ENCODE measurements at regions not wholly inside any gene's neighbourhood (a gene's known extent, or its start where the extent isn't known, plus 50 kb on each side); places are given as distances from the start of the nearest gene placed in this dataset.

GRCh38 chr1:8153961-8154360, 127.9 kb upstream of the ERRFI1 start:
- peak overlapping the region; percentile 13 for H4K91ac ChIP-seq (ENCODE audit: insufficient read depth, low read depth, low read length)
- peaks cover 3% of the 10 kb centered on the region for H3K4me1 ChIP-seq (ENCODE audit: control insufficient read depth, insufficient read depth, low read length)
- H4K5ac ChIP-seq (ENCODE audit: low read depth, low read length), result no peak overlapping the region
- peak overlapping the region; percentile 29; the same call in 1 of the 2 replicates for H3K4ac ChIP-seq (ENCODE audit: low read depth, low read length)
- no TSS peak for BruUV-seq (replicated peaks)
- DNase-seq (no peak), ATAC-seq (ENCODE audit: low read depth) (no peak)
- H3K9me1 ChIP-seq (ENCODE audit: insufficient read depth, low read length), result peaks cover 3% of the 10 kb centered on the region; the same call in 1 of the 2 replicates
- H4K8ac ChIP-seq (ENCODE audit: low read depth in 2 of 2, low read length in 2 of 2), result peak overlapping the region in 1 of 2 experiments; percentile 34; a peak in 1 of 4 replicates
- H2BK120ac ChIP-seq (ENCODE audit: low read depth, low read length), result no peak overlapping the region
- H3K9ac ChIP-seq (ENCODE audit: low read depth, low read length), result no peak overlapping the region
- no peak overlapping the region for H3K4me2 ChIP-seq (ENCODE audit: low read depth, low read length)
- H2BK5ac ChIP-seq (ENCODE audit: low read depth, low read length, poor library complexity, severe bottlenecking), result peak overlapping the region; percentile 12
- dilution Hi-C loops (cut with HindIII; ENCODE audit: low sequenced_read_pairs, unreplicated experiment) (no loop called here), intact Hi-C loops (cut with micrococcal nuclease) (no loop called here), in situ Hi-C loops (cut with MboI; ENCODE audit: low sequenced_read_pairs) (no loop called here)
- no peak overlapping the region for H3K27ac ChIP-seq (ENCODE audit: insufficient read depth, low read length)
- no peaks in the 10 kb centered on the region for H3K27me3 ChIP-seq (ENCODE audit: control insufficient read depth, insufficient read depth, low read length)
- H4K20me1 ChIP-seq (ENCODE audit: insufficient read depth, low read length), result no peaks in the 10 kb centered on the region
- ChIA-PET CTCF (interaction anchor here (0.6 kb wide), 1 partner anchor 58 kb away, joined by 7 read pairs; no protein-coding TSS in a partner anchor), POLR2A (ENCODE audit: unreplicated experiment) (no interaction called here)
- peak overlapping the region; percentile 53; the same call in 1 of the 2 replicates for H2BK20ac ChIP-seq (ENCODE audit: low read depth, low read length)
- H3K18ac ChIP-seq (ENCODE audit: low read depth, low read length), result no peak overlapping the region; the same call in none of the 2 replicates
- H3K23ac ChIP-seq (ENCODE audit: low read depth, low read length), result no peak overlapping the region
- no peaks in the 10 kb centered on the region for H3K9me3 ChIP-seq (ENCODE audit: control insufficient read depth, insufficient read depth, low read length)
- no peaks in the 10 kb centered on the region for H3K36me3 ChIP-seq (ENCODE audit: control insufficient read depth, insufficient read depth, low read length)
- no peak overlapping the region for H2AFZ ChIP-seq (replicated peaks; ENCODE audit: low read length, poor library complexity)
- no CpG with 5 or more reads among the region's 7 CpGs for WGBS, 2 experiments (ENCODE audit: extremely low coverage in 2 of 2, insufficient read length in 1 of 2)
- no peak for TF ChIP-seq SMC3 (IDR thresholded peaks at IDR 0.05; ENCODE audit: low read depth, low read length)
- no peak for TF ChIP-seq CEBPB (IDR thresholded peaks at IDR 0.05; ENCODE audit: low read depth, low read length)
- TF ChIP-seq ELK1 (IDR thresholded peaks at IDR 0.05; ENCODE audit: borderline replicate concordance, low read depth, low read length), result no peak
- no peak for TF ChIP-seq FOS (IDR thresholded peaks at IDR 0.05; ENCODE audit: low read depth, low read length)
- H2BK15ac ChIP-seq (ENCODE audit: low read depth, low read length), result 0 out of 3 replicates have a peak overlapping the region, but pooled peaks have one; percentile 25
- H3K14ac ChIP-seq (replicated peaks; ENCODE audit: low read depth, low read length), result no peak overlapping the region; the same call in 1 of the 2 replicates
- H3K56ac ChIP-seq (ENCODE audit: extremely low read depth, insufficient read depth, low read length), result no peak overlapping the region
- H2AK5ac ChIP-seq (ENCODE audit: low read depth, low read length), result peak overlapping the region; percentile 73; the same call in 1 of the 2 replicates
- no peaks in the 10 kb centered on the region for H3K79me1 ChIP-seq (ENCODE audit: low read depth in 1 of 2, low read length in 2 of 2)
- no peak overlapping the region for H3K4me3 ChIP-seq (ENCODE audit: insufficient read depth, low read depth, low read length)
- no peak overlapping the region for H2AK9ac ChIP-seq (replicated peaks; ENCODE audit: low read depth, low read length, poor library complexity)
